H9 (cell line): ENCODE measurements at regions not wholly inside any gene's neighbourhood (a gene's known extent, or its start where the extent isn't known, plus 50 kb on each side); places are given as distances from the start of the nearest gene placed in this dataset.

Experiments
- DNase-seq: peaks from one replicate; pipeline ENCODE4 v3.0.0-alpha.2; 2017
- H2AFZ ChIP-seq: one replicate; pipeline ENCODE4 v1.6.1; 2013; ENCODE audit warnings: mild to moderate bottlenecking, low read length, control low read depth, moderate library complexity
- H2AK5ac ChIP-seq: 2 replicates; pipeline ENCODE4 v1.6.1; 2013; ENCODE audit warnings: low read length, control low read depth, mixed read lengths; ENCODE audit not compliant: insufficient read length
- H2BK120ac ChIP-seq: one replicate; pipeline ENCODE4 v1.6.1; 2013; ENCODE audit warnings: low read depth, mild to moderate bottlenecking, low read length, control low read depth, inconsistent platforms; ENCODE audit not compliant: poor library complexity, severe bottlenecking
- H2BK12ac ChIP-seq: 2 replicates; pipeline ENCODE4 v1.6.1; 2013; ENCODE audit warnings: low read length, control low read depth, mixed read lengths, low read depth; ENCODE audit not compliant: insufficient read length
- H2BK15ac ChIP-seq: 2 replicates; pipeline ENCODE4 v1.6.1; 2013; ENCODE audit warnings: low read depth, low read length, control low read depth
- H2BK20ac ChIP-seq: one replicate; pipeline ENCODE4 v1.6.1; 2013; ENCODE audit warnings: low read depth, mild to moderate bottlenecking, low read length, control low read depth, inconsistent platforms; ENCODE audit not compliant: poor library complexity, severe bottlenecking
- H2BK5ac ChIP-seq: 2 replicates; pipeline ENCODE4 v1.6.1; 2013; ENCODE audit warnings: low read length, control low read depth, mixed read lengths; ENCODE audit not compliant: insufficient read length
- H3K14ac ChIP-seq: 2 replicates; pipeline ENCODE4 v1.6.1; 2013; ENCODE audit warnings: low read length, control low read depth; ENCODE audit not compliant: insufficient read depth
- H3K18ac ChIP-seq: 2 replicates; pipeline ENCODE4 v1.6.1; 2013; ENCODE audit warnings: low read depth, mild to moderate bottlenecking, mixed read lengths, low read length, control low read depth; ENCODE audit not compliant: insufficient read length
- H3K23ac ChIP-seq: 2 replicates; pipeline ENCODE4 v1.6.1; 2013; ENCODE audit warnings: low read length, control low read depth, mixed read lengths, low read depth; ENCODE audit not compliant: insufficient read length
- H3K23me2 ChIP-seq: 2 replicates; pipeline ENCODE4 v1.6.1; 2013; ENCODE audit warnings: low read depth, mild to moderate bottlenecking, mixed read lengths, low read length, control low read depth; ENCODE audit not compliant: insufficient read length, poor library complexity, severe bottlenecking
- H3K27ac ChIP-seq: 2 replicates; pipeline ENCODE4 v1.5.1; 2013; ENCODE audit warnings: low read length, control low read depth, mixed read lengths, low read depth; ENCODE audit not compliant: insufficient read length
- H3K27me3 ChIP-seq: 2 replicates; pipeline ENCODE4 v1.6.1; 2013; ENCODE audit warnings: low read length, control low read depth, inconsistent platforms; ENCODE audit not compliant: insufficient read depth
- H3K4ac ChIP-seq: 2 replicates; pipeline ENCODE4 v1.6.1; 2013; ENCODE audit warnings: low read depth, mild to moderate bottlenecking, control low read depth, inconsistent platforms, low read length, moderate library complexity
- H3K4me1 ChIP-seq: 2 replicates; pipeline ENCODE4 v1.6.1; 2013; ENCODE audit warnings: low read length, control low read depth, inconsistent platforms; ENCODE audit not compliant: insufficient read depth
- H3K4me2 ChIP-seq: 2 replicates; pipeline ENCODE4 v1.6.1; 2013; ENCODE audit warnings: low read length, control low read depth, mixed read lengths; ENCODE audit not compliant: insufficient read length, insufficient read depth
- H3K56ac ChIP-seq: 2 replicates; pipeline ENCODE4 v1.6.1; 2013; ENCODE audit warnings: low read depth, mild to moderate bottlenecking, mixed read lengths, low read length, control low read depth; ENCODE audit not compliant: insufficient read length
- H3K79me1 ChIP-seq: 2 replicates; pipeline ENCODE4 v1.6.1; 2013; ENCODE audit warnings: low read depth, mild to moderate bottlenecking, moderate library complexity, low read length, control low read depth, inconsistent platforms; ENCODE audit not compliant: insufficient read depth, poor library complexity, severe bottlenecking
- H3K79me2 ChIP-seq: 2 replicates; pipeline ENCODE4 v1.6.1; 2013; ENCODE audit warnings: low read length, control low read depth, inconsistent platforms; ENCODE audit not compliant: insufficient read depth
- H3K9ac ChIP-seq: 2 replicates; pipeline ENCODE4 v1.6.1; 2013; ENCODE audit warnings: low read length, control low read depth, mixed read lengths; ENCODE audit not compliant: insufficient read length; ENCODE audit errors: extremely low read depth
- H3K9me3 ChIP-seq: one replicate; pipeline ENCODE4 v1.6.1; 2013; ENCODE audit warnings: low read depth, low read length, inconsistent platforms; ENCODE audit not compliant: control insufficient read depth
- H3T11ph ChIP-seq: one replicate; pipeline ENCODE4 v1.6.1; 2013; ENCODE audit warnings: mild to moderate bottlenecking, low read length, control low read depth, inconsistent platforms
- H4K20me1 ChIP-seq: one replicate; pipeline ENCODE4 v1.6.1; 2013; ENCODE audit not compliant: control insufficient read depth, insufficient read length, insufficient read depth
- H4K5ac ChIP-seq: 2 replicates; pipeline ENCODE4 v1.6.1; 2013; ENCODE audit warnings: low read depth, mild to moderate bottlenecking, mixed read lengths, low read length, control low read depth; ENCODE audit not compliant: insufficient read length
- H4K8ac ChIP-seq: replicated peaks from 2 replicates; pipeline ENCODE4 v1.6.1; 2013; ENCODE audit warnings: low read length, control low read depth, mixed read lengths, low read depth; ENCODE audit not compliant: insufficient read length
- H4K91ac ChIP-seq: 2 replicates; pipeline ENCODE4 v1.6.1; 2013; ENCODE audit warnings: low read depth, mild to moderate bottlenecking, moderate library complexity, mixed read lengths, low read length, control low read depth; ENCODE audit not compliant: insufficient read length
- H3K27ac Mint-ChIP-seq, 3 experiments: 2 replicates in 2 of 3; 3 replicates in 1 of 3; pipeline ENCODE4 v1.8.0; 2020 to 2021; ENCODE audit warnings: mixed read lengths in 3 of 3, mild to moderate bottlenecking in 1 of 3, moderate library complexity in 1 of 3
- H3K27me3 Mint-ChIP-seq: 2 replicates; pipeline ENCODE4 v1.8.0; 2021; ENCODE audit warnings: low read depth, mild to moderate bottlenecking, moderate library complexity, mixed read lengths
- H3K36me3 Mint-ChIP-seq, 3 experiments: 2 replicates in 2 of 3; 3 replicates in 1 of 3; pipeline ENCODE4 v1.8.0; 2020 to 2021; ENCODE audit warnings: low read depth in 3 of 3, mixed read lengths in 3 of 3; ENCODE audit not compliant: insufficient read depth in 1 of 3
- H3K4me1 Mint-ChIP-seq, 2 experiments: 2 replicates each; pipeline ENCODE4 v1.8.0; 2020; ENCODE audit warnings: mixed read lengths in 2 of 2
- H3K4me3 Mint-ChIP-seq, 2 experiments: 2 replicates in 1 of 2; 3 replicates in 1 of 2; pipeline ENCODE4 v1.8.0; 2020 to 2021; ENCODE audit warnings: mild to moderate bottlenecking in 2 of 2, mixed read lengths in 2 of 2, moderate library complexity in 1 of 2
- H3K9me3 Mint-ChIP-seq, 2 experiments: 2 replicates in 1 of 2; 3 replicates in 1 of 2; pipeline ENCODE4 v1.8.0; 2020; ENCODE audit warnings: mild to moderate bottlenecking in 2 of 2, mixed read lengths in 2 of 2, moderate library complexity in 1 of 2
- CTCF ChIP-seq: fragments of 200-600 bp; sonication (generic); conservative IDR thresholded peaks from 3 replicates; pipeline ENCODE4 v1.8.0; 2021; ENCODE audit warnings: antibody characterized with exemption, mild to moderate bottlenecking

- no peaks in the 10 kb centered on the region for H3K23me2 ChIP-seq
- Mint-ChIP-seq H3K9me3 (peaks cover 0 to 3% of the 10 kb centered on the region in 2 experiments; a peak in 2 of 5 replicates), H3K27ac (peak overlapping the region in 1 of 3 experiments; percentile 73; a peak in 3 of 7 replicates), H3K27me3 (no peaks in the 10 kb centered on the region), H3K36me3 (no peaks in the 10 kb centered on the region; a peak in 3 of 7 replicates), H3K4me3 (no peak overlapping the region), H3K4me1 (peaks cover 24% of the 10 kb centered on the region in 2 experiments)
- H4K8ac ChIP-seq: no peak overlapping the region
- H3K4ac ChIP-seq: no peak overlapping the region
- no peak overlapping the region for H4K91ac ChIP-seq
- no peaks in the 10 kb centered on the region for H3K9me3 ChIP-seq
- no peak overlapping the region for H3K14ac ChIP-seq
- no peak overlapping the region for H2BK20ac ChIP-seq
- no peak overlapping the region for H3K56ac ChIP-seq
- H2AFZ ChIP-seq: no peak overlapping the region
- H3K79me1 ChIP-seq: no peaks in the 10 kb centered on the region
- no peaks in the 10 kb centered on the region for H4K20me1 ChIP-seq
- H3K23ac ChIP-seq: no peak overlapping the region
- no peak overlapping the region for H3K4me2 ChIP-seq
- H2BK120ac ChIP-seq: no peak overlapping the region
- no peak overlapping the region for H3K9ac ChIP-seq
- H3K27me3 ChIP-seq: no peaks in the 10 kb centered on the region
- no peak overlapping the region for H3K27ac ChIP-seq
- no peak overlapping the region for H3T11ph ChIP-seq
- H2BK15ac ChIP-seq: no peak overlapping the region
- H2BK12ac ChIP-seq: no peak overlapping the region
- no peaks in the 10 kb centered on the region for H3K79me2 ChIP-seq
- H4K5ac ChIP-seq: no peak overlapping the region
- no peak for TF ChIP-seq CTCF
- DNase-seq: no peak
- no peaks in the 10 kb centered on the region; the same call in 1 of the 2 replicates for H3K4me1 ChIP-seq
- H3K18ac ChIP-seq: no peak overlapping the region
- no peak overlapping the region for H2AK5ac ChIP-seq
- H2BK5ac ChIP-seq: no peak overlapping the region
Observed at GRCh38 chr7:81851413-81851812, 81.6 kb upstream of the HGF start.
